ENCODE measurements at regions not wholly inside any gene's neighbourhood (a gene's known extent, or its start where the extent isn't known, plus 50 kb on each side); places are given as distances from the start of the nearest gene placed in this dataset.

DNA sequence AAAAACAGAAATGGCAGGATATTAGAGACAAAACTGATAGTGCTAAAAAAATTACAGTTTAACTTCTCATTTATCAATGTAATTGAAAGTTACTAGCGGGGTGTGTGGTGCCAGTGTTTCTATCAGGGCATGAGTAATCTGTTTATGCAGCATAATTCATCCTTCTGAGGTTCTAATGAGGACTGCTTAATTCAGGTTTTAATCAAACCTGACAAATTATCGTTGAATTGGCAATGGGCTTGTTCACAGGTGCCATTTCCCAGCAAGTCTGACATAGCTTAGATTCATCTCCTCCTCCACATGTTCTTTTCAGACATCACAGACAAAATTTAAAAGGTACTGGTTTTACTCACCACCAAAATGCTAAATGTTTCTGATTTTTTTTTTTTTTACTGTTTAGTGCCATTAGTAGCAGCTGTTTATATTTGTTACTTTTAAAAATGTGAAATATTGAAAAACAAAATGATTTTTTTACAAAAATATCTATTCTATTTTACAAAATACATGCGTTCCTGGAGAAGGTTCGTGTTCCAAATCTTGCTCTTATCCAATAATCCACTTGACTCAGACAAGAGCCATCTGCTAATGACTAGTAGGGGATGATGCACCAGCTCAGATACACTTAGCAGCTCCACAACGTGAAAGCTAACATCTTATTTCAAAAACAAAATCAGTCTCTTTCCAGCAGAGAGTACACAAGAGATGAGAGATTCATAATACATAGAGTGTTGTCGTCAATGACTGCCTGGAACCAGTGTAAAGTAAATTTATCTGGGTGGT, 447.7 kb upstream of the DPPA4 start:
- TF ChIP-seq EZH2 (IDR thresholded peaks at IDR 0.05; ENCODE audit: borderline replicate concordance, low read depth, low read length, poor library complexity, severe bottlenecking): no peak
- TF ChIP-seq, protein P1, sequence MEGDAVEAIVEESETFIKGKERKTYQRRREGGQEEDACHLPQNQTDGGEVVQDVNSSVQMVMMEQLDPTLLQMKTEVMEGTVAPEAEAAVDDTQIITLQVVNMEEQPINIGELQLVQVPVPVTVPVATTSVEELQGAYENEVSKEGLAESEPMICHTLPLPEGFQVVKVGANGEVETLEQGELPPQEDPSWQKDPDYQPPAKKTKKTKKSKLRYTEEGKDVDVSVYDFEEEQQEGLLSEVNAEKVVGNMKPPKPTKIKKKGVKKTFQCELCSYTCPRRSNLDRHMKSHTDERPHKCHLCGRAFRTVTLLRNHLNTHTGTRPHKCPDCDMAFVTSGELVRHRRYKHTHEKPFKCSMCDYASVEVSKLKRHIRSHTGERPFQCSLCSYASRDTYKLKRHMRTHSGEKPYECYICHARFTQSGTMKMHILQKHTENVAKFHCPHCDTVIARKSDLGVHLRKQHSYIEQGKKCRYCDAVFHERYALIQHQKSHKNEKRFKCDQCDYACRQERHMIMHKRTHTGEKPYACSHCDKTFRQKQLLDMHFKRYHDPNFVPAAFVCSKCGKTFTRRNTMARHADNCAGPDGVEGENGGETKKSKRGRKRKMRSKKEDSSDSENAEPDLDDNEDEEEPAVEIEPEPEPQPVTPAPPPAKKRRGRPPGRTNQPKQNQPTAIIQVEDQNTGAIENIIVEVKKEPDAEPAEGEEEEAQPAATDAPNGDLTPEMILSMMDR (conservative IDR thresholded peaks at IDR 0.05; ENCODE audit: low read depth, low read length): no peak

Measured in A673 (cell line).